HepG2 (cell line): ENCODE measurements at regions not wholly inside any gene's neighbourhood (a gene's known extent, or its start where the extent isn't known, plus 50 kb on each side); places are given as distances from the start of the nearest gene placed in this dataset.

Experiments used
- ATF1 ChIP-seq: IDR thresholded peaks from 2 replicates; pipeline ENCODE4 v1.6.1; 2016; ENCODE audit warnings: mild to moderate bottlenecking, control low read depth
- HOXA3 ChIP-seq: sonication (generic); formaldehyde crosslinking; IDR thresholded peaks from 2 replicates; pipeline ENCODE4 v1.5.0; 2020; ENCODE audit warnings: missing genetic modification reagents
- HOXA5 ChIP-seq: sonication (generic); formaldehyde crosslinking; IDR thresholded peaks from 2 replicates; pipeline ENCODE4 v1.4.0; 2020; ENCODE audit warnings: missing genetic modification reagents
- KDM6A ChIP-seq: IDR thresholded peaks from 2 replicates; pipeline ENCODE4 v1.6.1; 2016; ENCODE audit warnings: low read depth
- PRMT3 ChIP-seq: sonication (generic); formaldehyde crosslinking; IDR thresholded peaks from 2 replicates; pipeline ENCODE4 v1.8.1; 2022; ENCODE audit warnings: low read depth, mild to moderate bottlenecking, moderate library complexity, missing genetic modification reagents, borderline replicate concordance
- RAD21 ChIP-seq: fragments of 450-650 bp; formaldehyde crosslinking; IDR thresholded peaks from 2 replicates; pipeline ENCODE4 v1.5.0; 2020; ENCODE audit warnings: mild to moderate bottlenecking
- RBFOX2 ChIP-seq: fragments of 200-400 bp; formaldehyde crosslinking; IDR thresholded peaks from 2 replicates; pipeline ENCODE4 v1.6.1; 2017; ENCODE audit warnings: low read depth, mild to moderate bottlenecking, low read length
- SKIL ChIP-seq: sonication (generic); formaldehyde crosslinking; IDR thresholded peaks from 2 replicates; pipeline ENCODE4 v1.8.0; 2022; ENCODE audit warnings: missing genetic modification reagents, mild to moderate bottlenecking, moderate library complexity, borderline replicate concordance
- SMAD1 ChIP-seq: sonication (generic); formaldehyde crosslinking; IDR thresholded peaks from 2 replicates; pipeline ENCODE4 v1.4.0; 2020; ENCODE audit warnings: missing genetic modification reagents, low read depth, mild to moderate bottlenecking, borderline replicate concordance
- SRF ChIP-seq: IDR thresholded peaks from 2 replicates; pipeline ENCODE4 v1.6.1; 2011; ENCODE audit warnings: mild to moderate bottlenecking, low read depth, low read length, moderate library complexity
- ZNF205 ChIP-seq: IDR thresholded peaks from 2 replicates; pipeline ENCODE4 v1.6.1; 2018; ENCODE audit warnings: missing biosample characterization, missing genetic modification reagents
- ZNF484 ChIP-seq: sonication (generic); formaldehyde crosslinking; IDR thresholded peaks from 2 replicates; pipeline ENCODE4 v1.5.1; 2020; ENCODE audit warnings: mild to moderate bottlenecking, low read depth, missing genetic modification reagents, borderline replicate concordance
- ZNF614 ChIP-seq: IDR thresholded peaks from 2 replicates; pipeline ENCODE4 v1.6.1; 2018; ENCODE audit warnings: missing biosample characterization, missing genetic modification reagents, inconsistent platforms, borderline replicate concordance
- ZNF768 ChIP-seq: sonication (generic); formaldehyde crosslinking; IDR thresholded peaks from 2 replicates; pipeline ENCODE4 v1.4.0; 2020; ENCODE audit warnings: missing genetic modification reagents
- ZNF777 ChIP-seq: sonication (generic); formaldehyde crosslinking; IDR thresholded peaks from 2 replicates; pipeline ENCODE4 v1.4.0; 2020; ENCODE audit warnings: missing genetic modification reagents
- TF ChIP-seq, protein P1 (sequence below): sonication (generic); formaldehyde crosslinking; IDR thresholded peaks from 2 replicates; pipeline ENCODE4 v1.4.0; 2020; ENCODE audit warnings: missing genetic modification reagents, borderline replicate concordance
- TF ChIP-seq, protein P2 (sequence below): sonication (generic); formaldehyde crosslinking; IDR thresholded peaks from 2 replicates; pipeline ENCODE4 v1.5.0; 2020; ENCODE audit warnings: missing genetic modification reagents
- TF ChIP-seq, protein P3 (sequence below): sonication (generic); formaldehyde crosslinking; IDR thresholded peaks from 2 replicates; pipeline ENCODE4 v1.4.0; 2020; ENCODE audit warnings: missing genetic modification reagents

DNA sequence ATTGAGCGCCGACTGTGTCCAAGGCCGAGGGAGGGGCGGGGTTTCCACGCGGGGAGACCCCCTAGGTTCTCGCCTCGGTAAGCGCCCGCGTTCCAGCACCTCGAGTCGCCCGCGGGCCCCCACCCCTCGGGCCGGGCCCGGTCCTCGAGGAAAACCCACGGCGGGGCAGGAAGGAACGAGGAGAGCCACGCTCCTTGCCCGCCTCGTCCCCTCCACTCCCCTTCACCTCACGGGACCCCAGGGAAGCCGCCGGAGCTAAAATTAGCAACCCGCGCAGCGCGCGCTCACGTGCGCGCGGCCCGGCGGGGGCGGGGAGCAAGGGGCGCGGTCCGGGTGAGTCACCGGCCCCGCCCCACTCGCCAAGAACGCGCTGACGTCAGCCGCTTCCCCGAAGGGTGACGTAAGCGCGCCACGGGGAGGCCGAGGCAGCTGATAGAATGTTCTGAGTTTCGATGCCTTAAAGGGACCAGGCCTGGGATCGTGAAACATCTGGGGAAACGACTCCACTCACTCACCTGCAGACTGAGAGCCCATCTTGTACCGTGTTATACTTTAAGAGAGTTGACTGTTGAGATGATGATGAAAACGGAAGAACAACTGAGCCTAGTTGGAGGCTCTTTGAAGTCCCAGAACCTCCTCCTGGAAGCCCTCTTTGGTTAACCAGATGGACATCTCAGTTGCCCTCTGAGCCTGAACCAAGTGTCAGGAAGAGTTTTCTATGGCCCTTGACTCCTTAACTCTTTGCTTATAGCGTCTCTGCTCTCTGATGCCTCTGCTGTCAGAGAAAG is 49.7 kb upstream of the ATF3 start (continued):
- no peak for TF ChIP-seq PRMT3 (CRISPR knock-in tag)
- TF ChIP-seq, protein P1, sequence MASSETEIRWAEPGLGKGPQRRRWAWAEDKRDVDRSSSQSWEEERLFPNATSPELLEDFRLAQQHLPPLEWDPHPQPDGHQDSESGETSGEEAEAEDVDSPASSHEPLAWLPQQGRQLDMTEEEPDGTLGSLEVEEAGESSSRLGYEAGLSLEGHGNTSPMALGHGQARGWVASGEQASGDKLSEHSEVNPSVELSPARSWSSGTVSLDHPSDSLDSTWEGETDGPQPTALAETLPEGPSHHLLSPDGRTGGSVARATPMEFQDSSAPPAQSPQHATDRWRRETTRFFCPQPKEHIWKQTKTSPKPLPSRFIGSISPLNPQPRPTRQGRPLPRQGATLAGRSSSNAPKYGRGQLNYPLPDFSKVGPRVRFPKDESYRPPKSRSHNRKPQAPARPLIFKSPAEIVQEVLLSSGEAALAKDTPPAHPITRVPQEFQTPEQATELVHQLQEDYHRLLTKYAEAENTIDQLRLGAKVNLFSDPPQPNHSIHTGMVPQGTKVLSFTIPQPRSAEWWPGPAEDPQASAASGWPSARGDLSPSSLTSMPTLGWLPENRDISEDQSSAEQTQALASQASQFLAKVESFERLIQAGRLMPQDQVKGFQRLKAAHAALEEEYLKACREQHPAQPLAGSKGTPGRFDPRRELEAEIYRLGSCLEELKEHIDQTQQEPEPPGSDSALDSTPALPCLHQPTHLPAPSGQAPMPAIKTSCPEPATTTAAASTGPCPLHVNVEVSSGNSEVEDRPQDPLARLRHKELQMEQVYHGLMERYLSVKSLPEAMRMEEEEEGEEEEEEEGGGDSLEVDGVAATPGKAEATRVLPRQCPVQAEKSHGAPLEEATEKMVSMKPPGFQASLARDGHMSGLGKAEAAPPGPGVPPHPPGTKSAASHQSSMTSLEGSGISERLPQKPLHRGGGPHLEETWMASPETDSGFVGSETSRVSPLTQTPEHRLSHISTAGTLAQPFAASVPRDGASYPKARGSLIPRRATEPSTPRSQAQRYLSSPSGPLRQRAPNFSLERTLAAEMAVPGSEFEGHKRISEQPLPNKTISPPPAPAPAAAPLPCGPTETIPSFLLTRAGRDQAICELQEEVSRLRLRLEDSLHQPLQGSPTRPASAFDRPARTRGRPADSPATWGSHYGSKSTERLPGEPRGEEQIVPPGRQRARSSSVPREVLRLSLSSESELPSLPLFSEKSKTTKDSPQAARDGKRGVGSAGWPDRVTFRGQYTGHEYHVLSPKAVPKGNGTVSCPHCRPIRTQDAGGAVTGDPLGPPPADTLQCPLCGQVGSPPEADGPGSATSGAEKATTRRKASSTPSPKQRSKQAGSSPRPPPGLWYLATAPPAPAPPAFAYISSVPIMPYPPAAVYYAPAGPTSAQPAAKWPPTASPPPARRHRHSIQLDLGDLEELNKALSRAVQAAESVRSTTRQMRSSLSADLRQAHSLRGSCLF (CRISPR knock-in tag), result no peak
- TF ChIP-seq ZNF768 (CRISPR knock-in tag), result peak; percentile 65
- no peak for TF ChIP-seq ZNF484 (CRISPR knock-in tag)
- TF ChIP-seq, protein P2, sequence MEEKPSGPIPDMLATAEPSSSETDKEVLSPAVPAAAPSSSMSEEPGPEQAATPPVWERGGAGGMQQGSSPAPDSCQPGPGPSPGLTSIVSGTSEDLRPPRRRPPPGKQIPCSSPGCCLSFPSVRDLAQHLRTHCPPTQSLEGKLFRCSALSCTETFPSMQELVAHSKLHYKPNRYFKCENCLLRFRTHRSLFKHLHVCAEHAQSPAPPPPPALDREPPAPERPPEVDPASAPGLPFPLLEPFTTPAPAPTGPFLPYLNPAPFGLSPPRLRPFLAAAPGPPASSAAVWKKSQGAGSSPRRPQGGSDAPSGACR (CRISPR knock-in tag), result no peak
- peak; percentile 89 for TF ChIP-seq HOXA3 (CRISPR knock-in tag)
- 0 out of 2 replicates have a peak, but pooled peaks have one; percentile 34 for TF ChIP-seq ATF1
- no peak for TF ChIP-seq HOXA5 (CRISPR knock-in tag)
- TF ChIP-seq SMAD1 (CRISPR knock-in tag), result no peak
- TF ChIP-seq, protein P3, sequence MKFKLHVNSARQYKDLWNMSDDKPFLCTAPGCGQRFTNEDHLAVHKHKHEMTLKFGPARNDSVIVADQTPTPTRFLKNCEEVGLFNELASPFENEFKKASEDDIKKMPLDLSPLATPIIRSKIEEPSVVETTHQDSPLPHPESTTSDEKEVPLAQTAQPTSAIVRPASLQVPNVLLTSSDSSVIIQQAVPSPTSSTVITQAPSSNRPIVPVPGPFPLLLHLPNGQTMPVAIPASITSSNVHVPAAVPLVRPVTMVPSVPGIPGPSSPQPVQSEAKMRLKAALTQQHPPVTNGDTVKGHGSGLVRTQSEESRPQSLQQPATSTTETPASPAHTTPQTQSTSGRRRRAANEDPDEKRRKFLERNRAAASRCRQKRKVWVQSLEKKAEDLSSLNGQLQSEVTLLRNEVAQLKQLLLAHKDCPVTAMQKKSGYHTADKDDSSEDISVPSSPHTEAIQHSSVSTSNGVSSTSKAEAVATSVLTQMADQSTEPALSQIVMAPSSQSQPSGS, result peak; percentile 97
- TF ChIP-seq SRF, result no peak
- TF ChIP-seq ZNF614, result peak; percentile 34; the same call in 1 of the 2 replicates
- no peak for TF ChIP-seq SKIL (CRISPR knock-in tag)
- TF ChIP-seq RAD21 (CRISPR knock-in tag), result no peak
- TF ChIP-seq ZNF205 (CRISPR knock-in tag), result no peak
- peak; percentile 76 for TF ChIP-seq RBFOX2
- no peak for TF ChIP-seq KDM6A (CRISPR knock-in tag)
- peak; percentile 85 for TF ChIP-seq ZNF777 (CRISPR knock-in tag)
